Panc1 (cell line): ENCODE measurements at regions not wholly inside any gene's neighbourhood (a gene's known extent, or its start where the extent isn't known, plus 50 kb on each side); places are given as distances from the start of the nearest gene placed in this dataset.

ENCODE experiments used
- ATAC-seq: fragments of 200-7000 bp; cut with Tn5 transposase; 2 replicates; pipeline ENCODE4 v1.9.1; 2020; ENCODE audit warnings: mild to moderate bottlenecking, moderate library complexity
- BruUV-seq: library from RNA; stranded (reverse); fragments of 400-500 nt; replicated peaks from 2 replicates; lab custom pipeline; 2021; lab: Mats Ljungman, UMichigan
- CTCF ChIA-PET: fragments of 300-600 bp; sonication (Branson Sonifier 250); formaldehyde crosslinking; loops from one replicate; lab custom pipeline; 2022; ENCODE audit warnings: antibody characterized with exemption; lab: Charles Lee
- POLR2A ChIA-PET: fragments of 300-600 bp; sonication (Branson Sonifier 250); formaldehyde crosslinking; loops from one replicate; lab custom pipeline; 2022; ENCODE audit warnings: antibody characterized with exemption; lab: Charles Lee
- DNase-seq: peaks from one replicate; pipeline ENCODE4 v3.0.0-alpha.2; 2010; ENCODE audit warnings: low read depth, low spot score
- H3K27ac ChIP-seq: 2 replicates; pipeline ENCODE4 v1.5.1; 2011; ENCODE audit warnings: mild to moderate bottlenecking, low read length, inconsistent platforms
- H3K27me3 ChIP-seq: fragments of 200-500 bp; sonication (Bioruptor generic); 2 replicates; pipeline ENCODE4 v1.6.0; 2014; ENCODE audit warnings: low read length, inconsistent platforms; ENCODE audit not compliant: control insufficient read depth, insufficient read depth
- H3K36me3 ChIP-seq: fragments of 200-500 bp; sonication (Bioruptor generic); 2 replicates; pipeline ENCODE4 v1.5.1; 2014; ENCODE audit warnings: inconsistent platforms, mild to moderate bottlenecking, low read length, moderate library complexity; ENCODE audit not compliant: control insufficient read depth, insufficient read depth
- H3K4me1 ChIP-seq: 2 replicates; pipeline ENCODE4 v1.5.1; 2011; ENCODE audit warnings: inconsistent platforms, mild to moderate bottlenecking, low read length, moderate library complexity; ENCODE audit not compliant: control insufficient read depth, insufficient read depth
- H3K4me3 ChIP-seq, 2 experiments: 2 replicates each; pipeline ENCODE4 v1.5.1; 2011 to 2012; ENCODE audit warnings: low read depth in 2 of 2, low read length in 2 of 2, mild to moderate bottlenecking in 2 of 2, inconsistent platforms in 1 of 2, moderate library complexity in 1 of 2
- H3K9me3 ChIP-seq: fragments of 200-500 bp; sonication (Bioruptor generic); 2 replicates; pipeline ENCODE4 v1.5.1; 2014; ENCODE audit warnings: low read depth, mild to moderate bottlenecking, inconsistent platforms, low read length, moderate library complexity; ENCODE audit not compliant: control insufficient read depth, insufficient read depth
- POLR2AphosphoS5 ChIP-seq: IDR thresholded peaks from 2 replicates; pipeline ENCODE4 v1.6.1; 2012; ENCODE audit warnings: mild to moderate bottlenecking, low read depth, low read length, moderate library complexity
- REST ChIP-seq, 2 experiments: IDR thresholded peaks; 2 replicates each; pipeline ENCODE4 v1.6.1; 2011 to 2012; ENCODE audit warnings: low read depth in 2 of 2, control low read depth in 1 of 2, low read length in 1 of 2, mild to moderate bottlenecking in 1 of 2, moderate library complexity in 1 of 2; ENCODE audit not compliant: insufficient read depth in 1 of 2
- SIN3A ChIP-seq: IDR thresholded peaks from 2 replicates; pipeline ENCODE4 v1.6.1; 2012; ENCODE audit warnings: low read depth, mild to moderate bottlenecking, low read length, moderate library complexity, borderline replicate concordance; ENCODE audit not compliant: insufficient read depth
- TCF7L2 ChIP-seq: IDR thresholded peaks from 2 replicates; pipeline ENCODE4 v1.6.1; 2011; ENCODE audit warnings: mild to moderate bottlenecking, low read depth, low read length, inconsistent platforms
- in situ Hi-C: cut with HindIII; loops from 2 replicates; pipeline ENCODE4 v1.10.0; 2016; ENCODE audit warnings: low sequenced_read_pairs, low pct_unique_long_range_greater_than_20kb
- intact Hi-C: fragments of 100-400 bp; cut with micrococcal nuclease; formaldehyde crosslinking; loops from one replicate; pipeline ENCODE4 v1.10.0; 2022; ENCODE audit not compliant: unreplicated experiment
- TF ChIP-seq, protein P1 (sequence below): fragments of 450-650 bp; IDR thresholded peaks from 2 replicates; pipeline ENCODE4 v1.5.1; 2017; ENCODE audit warnings: mild to moderate bottlenecking

GRCh38 chr1:172835834-172836233 lies 176.9 kb downstream of the FASLG start:
- in situ Hi-C loops (no loop called here), intact Hi-C loops (no loop called here)
- Histone ChIP-seq H3K27ac (no peak overlapping the region), H3K4me1 (no peaks in the 10 kb centered on the region), H3K27me3 (no peaks in the 10 kb centered on the region), H3K4me3 (no peak overlapping the region), H3K9me3 (no peaks in the 10 kb centered on the region), H3K36me3 (no peaks in the 10 kb centered on the region)
- ChIA-PET POLR2A (no interaction called here), CTCF (no interaction called here)
- ATAC-seq: no peak
- no TSS peak for BruUV-seq
- TF ChIP-seq SIN3A (no peak), TCF7L2 (no peak), POLR2AphosphoS5 (no peak), REST (IDR thresholded peaks at IDR 0.05; ENCODE audit: insufficient read depth in 1 of 2, low read depth in 2 of 2, low read length in 1 of 2) (no peak)
- TF ChIP-seq, protein P1, sequence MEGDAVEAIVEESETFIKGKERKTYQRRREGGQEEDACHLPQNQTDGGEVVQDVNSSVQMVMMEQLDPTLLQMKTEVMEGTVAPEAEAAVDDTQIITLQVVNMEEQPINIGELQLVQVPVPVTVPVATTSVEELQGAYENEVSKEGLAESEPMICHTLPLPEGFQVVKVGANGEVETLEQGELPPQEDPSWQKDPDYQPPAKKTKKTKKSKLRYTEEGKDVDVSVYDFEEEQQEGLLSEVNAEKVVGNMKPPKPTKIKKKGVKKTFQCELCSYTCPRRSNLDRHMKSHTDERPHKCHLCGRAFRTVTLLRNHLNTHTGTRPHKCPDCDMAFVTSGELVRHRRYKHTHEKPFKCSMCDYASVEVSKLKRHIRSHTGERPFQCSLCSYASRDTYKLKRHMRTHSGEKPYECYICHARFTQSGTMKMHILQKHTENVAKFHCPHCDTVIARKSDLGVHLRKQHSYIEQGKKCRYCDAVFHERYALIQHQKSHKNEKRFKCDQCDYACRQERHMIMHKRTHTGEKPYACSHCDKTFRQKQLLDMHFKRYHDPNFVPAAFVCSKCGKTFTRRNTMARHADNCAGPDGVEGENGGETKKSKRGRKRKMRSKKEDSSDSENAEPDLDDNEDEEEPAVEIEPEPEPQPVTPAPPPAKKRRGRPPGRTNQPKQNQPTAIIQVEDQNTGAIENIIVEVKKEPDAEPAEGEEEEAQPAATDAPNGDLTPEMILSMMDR: no peak
- DNase-seq: no peak

DNA sequence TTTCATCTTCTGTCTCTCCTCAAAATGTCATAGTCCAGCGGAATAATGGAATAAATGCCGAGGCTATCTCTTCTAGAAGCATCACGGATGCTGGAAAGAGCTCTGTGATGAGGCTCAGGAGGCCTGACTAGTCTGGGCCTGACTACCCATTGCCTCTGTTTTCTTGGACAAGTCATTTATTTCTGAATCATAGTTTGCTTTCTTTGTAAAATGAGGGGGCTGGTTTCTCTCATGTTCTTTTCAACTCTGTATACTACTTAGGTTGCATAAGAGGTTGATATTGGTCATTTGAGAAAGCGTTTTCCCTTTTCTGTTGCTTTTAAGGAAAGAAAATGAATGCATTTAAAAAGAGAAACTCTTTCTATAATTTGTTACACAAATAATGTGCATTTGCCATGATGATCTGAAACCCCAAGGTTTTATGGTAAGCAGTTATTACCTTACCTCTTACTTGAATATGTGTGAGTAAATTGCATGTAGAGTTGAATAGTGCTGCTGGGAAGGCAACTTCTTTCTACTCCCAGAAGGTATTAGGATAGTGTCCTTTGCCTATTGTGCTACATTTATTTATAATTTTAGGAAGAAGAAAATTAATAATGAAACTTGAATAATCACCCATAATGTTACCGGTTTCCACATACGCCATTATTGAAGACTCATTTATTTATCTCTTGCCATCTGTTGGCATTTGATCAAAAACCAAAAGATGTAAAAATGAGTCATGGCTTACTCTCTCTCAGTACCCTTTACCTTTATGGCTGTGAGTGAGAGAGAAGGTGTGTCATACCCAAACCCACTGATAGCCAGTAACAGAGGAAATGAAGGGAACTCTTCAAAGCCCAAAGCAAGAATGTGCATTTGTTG lies 179.1 kb downstream of the FASLG start:
- ATAC-seq: no peak
- no TSS peak for BruUV-seq
- in situ Hi-C loops (no loop called here), intact Hi-C loops (no loop called here)
- Histone ChIP-seq H3K27me3 (no peaks in the 10 kb centered on the region), H3K4me1 (no peaks in the 10 kb centered on the region), H3K4me3 (no peak overlapping the region), H3K36me3 (no peaks in the 10 kb centered on the region), H3K9me3 (no peaks in the 10 kb centered on the region), H3K27ac (no peak overlapping the region)
- ChIA-PET POLR2A (no interaction called here), CTCF (no interaction called here)
- DNase-seq: no peak
- TF ChIP-seq, protein P1: no peak
- TF ChIP-seq REST (IDR thresholded peaks at IDR 0.05; ENCODE audit: insufficient read depth in 1 of 2, low read depth in 2 of 2, low read length in 1 of 2) (no peak), TCF7L2 (no peak)
